ENCODE measurements at regions not wholly inside any gene's neighbourhood (a gene's known extent, or its start where the extent isn't known, plus 50 kb on each side); places are given as distances from the start of the nearest gene placed in this dataset.

DNA sequence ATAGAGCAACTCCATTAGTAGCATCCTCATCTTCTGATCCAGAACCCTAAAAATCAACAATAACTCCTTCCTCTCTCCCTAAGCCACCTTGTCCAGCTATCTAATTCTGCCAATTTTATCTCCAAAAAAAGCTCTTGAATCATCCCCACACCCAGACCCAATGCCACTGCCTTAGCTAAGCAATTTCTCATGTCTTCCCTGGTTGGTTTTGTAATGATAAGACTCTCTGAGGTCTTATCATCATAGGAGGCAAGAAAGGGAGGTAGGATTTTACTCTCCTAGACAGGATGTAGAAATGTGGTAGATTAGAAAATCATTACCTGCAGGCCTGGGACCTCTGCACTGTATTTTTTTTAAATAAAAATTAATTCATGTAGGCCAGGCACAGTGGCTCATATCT is 283.5 kb upstream of the NEBL start:
- Histone ChIP-seq H3K4me3 (no peak overlapping the region), H3K36me3 (no peaks in the 10 kb centered on the region), H3K27me3 (replicated peaks in 1 of 7) (peaks cover 0 to 21% (median 6%) of the 10 kb centered on the region in 7 donors), H3K27ac (no peak overlapping the region), H3K9me3 (peaks cover 0 to 14% (median 0%) of the 10 kb centered on the region in 8 donors), H3K4me1 (no peaks in the 10 kb centered on the region)
- intact Hi-C loops (cut with DNase I; ENCODE audit: low total_unique reads): no loop called here
- TF ChIP-seq POLR2AphosphoS5 (IDR thresholded peaks at IDR 0.05) (no peak), CTCF (IDR thresholded peaks at IDR 0.05 in 8 of 11, conservative IDR thresholded peaks at IDR 0.05 in 3 of 11) (no peak), POLR2A (IDR thresholded peaks at IDR 0.05) (no peak)
- no peak for DNase-seq

GRCh38 chr10:21176934-21177480 is 279.9 kb upstream of the NEBL start:
- TF ChIP-seq POLR2A (IDR thresholded peaks at IDR 0.05) (no peak), CTCF (IDR thresholded peaks at IDR 0.05 in 8 of 11, conservative IDR thresholded peaks at IDR 0.05 in 3 of 11) (no peak), POLR2AphosphoS5 (IDR thresholded peaks at IDR 0.05) (no peak)
- Histone ChIP-seq H3K4me3 (no peak overlapping the region), H3K4me1 (peaks cover 0 to 30% (median 19%) of the 10 kb centered on the region in 6 donors), H3K27ac (no peak overlapping the region), H3K9me3 (peaks cover 0 to 14% (median 0%) of the 10 kb centered on the region in 8 donors), H3K27me3 (replicated peaks in 1 of 7) (peaks cover 0 to 57% (median 26%) of the 10 kb centered on the region in 7 donors), H3K36me3 (no peaks in the 10 kb centered on the region)
- DNase-seq: no peak
- WGBS, 5 donors: 67 to 86% (median 71%) methylated on average over 6 of the region's 6 CpGs
- intact Hi-C loops (cut with DNase I; ENCODE audit: low total_unique reads): no loop called here

DNA sequence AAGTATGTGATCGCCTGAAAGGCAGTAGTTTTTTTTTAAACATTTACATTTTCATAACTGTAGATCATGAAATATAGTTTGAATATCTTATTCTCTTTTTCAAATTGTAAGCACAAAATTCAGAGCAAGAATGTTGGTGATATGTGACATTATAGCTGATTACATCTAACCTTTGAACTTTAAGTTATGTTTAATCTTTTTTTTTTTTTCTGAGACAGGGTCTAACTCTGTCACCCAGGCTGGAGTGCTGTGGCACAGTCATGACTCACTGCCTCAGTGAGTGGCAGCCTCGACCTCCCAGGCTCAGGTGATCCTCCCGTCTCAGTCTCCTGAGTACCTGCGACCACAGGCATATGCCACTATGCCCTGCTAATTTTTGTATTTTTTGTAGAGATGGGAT is 278.7 kb upstream of the NEBL start:
- WGBS, 5 donors: 80 to 92% (median 84%) methylated on average over 4 of the region's 4 CpGs
- intact Hi-C loops (cut with DNase I; ENCODE audit: low total_unique reads): no loop called here
- no peak for TF ChIP-seq POLR2AphosphoS5 (IDR thresholded peaks at IDR 0.05)
- TF ChIP-seq CTCF (IDR thresholded peaks at IDR 0.05 in 8 of 11, conservative IDR thresholded peaks at IDR 0.05 in 3 of 11): no peak
- no peak for TF ChIP-seq POLR2A (IDR thresholded peaks at IDR 0.05)
- Histone ChIP-seq H3K9me3 (peaks cover 0 to 14% (median 0%) of the 10 kb centered on the region in 8 donors), H3K4me3 (no peak overlapping the region), H3K27ac (no peak overlapping the region), H3K27me3 (replicated peaks in 1 of 7) (peaks cover 0 to 69% (median 29%) of the 10 kb centered on the region in 7 donors), H3K36me3 (no peaks in the 10 kb centered on the region), H3K4me1 (peaks cover 0 to 32% (median 19%) of the 10 kb centered on the region in 6 donors)
- no peak for DNase-seq

- H3K36me3 ChIP-seq: no peaks in the 10 kb centered on the region
- H3K4me1 ChIP-seq: peaks cover 0 to 32% (median 19%) of the 10 kb centered on the region in 6 donors
- 20 to 32% (median 22%) methylated on average over 31 to 33 of the region's 33 CpGs for WGBS, 5 donors
- H3K27ac ChIP-seq: no peak overlapping the region
- peaks cover 0 to 76% (median 29%) of the 10 kb centered on the region in 7 donors for H3K27me3 ChIP-seq (replicated peaks in 1 of 7)
- no peak for TF ChIP-seq POLR2A (IDR thresholded peaks at IDR 0.05)
- no peak for TF ChIP-seq CTCF (IDR thresholded peaks at IDR 0.05 in 8 of 11, conservative IDR thresholded peaks at IDR 0.05 in 3 of 11)
- no peak for TF ChIP-seq POLR2AphosphoS5 (IDR thresholded peaks at IDR 0.05)
- H3K9me3 ChIP-seq: peaks cover 0 to 11% (median 0%) of the 10 kb centered on the region in 8 donors
- H3K4me3 ChIP-seq: peak overlapping the region in 5 of 8 donors; percentile 23 to 60 (median 36)
- DNase-seq: no peak
- intact Hi-C loops (cut with DNase I; ENCODE audit: low total_unique reads): no loop called here
These were observed 277.8 kb upstream of the NEBL start for GRCh38 chr10:21174715-21175495.
